Uterus (tissue), 3 donors: ENCODE measurements at regions not wholly inside any gene's neighbourhood (a gene's known extent, or its start where the extent isn't known, plus 50 kb on each side); places are given as distances from the start of the nearest gene placed in this dataset.
A peak's percentile ranks its signal among the peaks of the same experiment; 100 is the strongest.

ENCODE experiments used
- DNase-seq, 2 donors: peaks; one replicate each; pipeline ENCODE4 v3.0.0-alpha.2; 2019 to 2020
- H3K27ac ChIP-seq, 2 donors: fragments of 200-600 bp; sonication (generic); 1 replicate in 1 of 2; 2 replicates in 1 of 2; pipeline ENCODE4 v1.5.1; 2016 to 2018
- H3K27me3 ChIP-seq, 2 donors: fragments of 200-600 bp; sonication (generic); one replicate each; pipeline ENCODE4 v1.5.1; 2018 to 2019; ENCODE audit warnings: control low read depth in 1 of 2
- H3K36me3 ChIP-seq, 2 donors: fragments of 200-600 bp; sonication (generic); one replicate each; pipeline ENCODE4 v1.5.1; 2019; ENCODE audit warnings: control low read depth in 1 of 2
- H3K4me1 ChIP-seq, 2 donors: fragments of 200-600 bp; sonication (generic); one replicate each; pipeline ENCODE4 v1.5.1; 2018 to 2019; ENCODE audit warnings: control low read depth in 1 of 2
- H3K4me3 ChIP-seq, 2 donors: fragments of 200-600 bp; sonication (generic); 1 replicate in 1 of 2; 2 replicates in 1 of 2; pipeline ENCODE4 v1.5.1; 2018 to 2019; ENCODE audit warnings: mild to moderate bottlenecking in 1 of 2
- H3K9me3 ChIP-seq, 2 donors: fragments of 200-600 bp; sonication (generic); one replicate each; pipeline ENCODE4 v1.5.1; 2019; ENCODE audit warnings: control low read depth in 1 of 2
- POLR2A ChIP-seq, 2 donors: fragments of 450-650 bp; IDR thresholded peaks; one replicate each; pipeline ENCODE4 v1.6.1; 2016; ENCODE audit warnings: antibody characterized with exemption in 2 of 2, mild to moderate bottlenecking in 1 of 2, moderate library complexity in 1 of 2
- intact Hi-C: fragments of 100-400 bp; cut with DNase I; formaldehyde crosslinking; loops from one replicate; pipeline ENCODE4 v1.15.1; 2023; ENCODE audit warnings: low total_unique reads
- TF ChIP-seq, protein P1 (sequence below), 4 experiments: fragments of 200-600 bp in 2 of 4; fragments of 450-650 bp in 2 of 4; sonication (generic) in 2 of 4; IDR thresholded peaks; one replicate each; pipeline ENCODE4 v1.5.1; 2016 to 2019; ENCODE audit warnings: antibody characterized with exemption in 4 of 4, mild to moderate bottlenecking in 2 of 4, moderate library complexity in 1 of 4
- donor health status: DM: yes; HTN: yes; CAD: no.

DNA sequence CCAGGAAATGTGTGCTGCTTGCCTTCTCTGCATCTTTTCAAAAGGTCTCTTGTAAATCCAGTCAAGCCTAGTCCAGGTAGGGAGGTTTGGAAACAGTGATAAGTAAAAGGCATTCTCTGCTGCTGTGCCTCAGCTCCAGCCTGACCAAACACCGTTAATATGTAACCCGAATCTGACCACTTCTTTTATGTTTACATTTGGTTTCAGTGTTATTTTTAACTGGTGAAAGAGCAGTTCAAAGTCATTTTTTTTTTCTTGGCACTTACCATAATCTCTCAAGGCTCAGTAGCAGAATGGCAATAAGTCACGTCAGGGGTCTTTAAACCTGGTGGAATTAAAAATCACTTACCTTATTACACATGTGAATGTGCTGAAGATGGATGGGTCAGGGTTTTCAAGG is 216.8 kb downstream of the PTEN start:
- intact Hi-C loops, result no loop called here
- Histone ChIP-seq H3K4me3 (no peak overlapping the region), H3K9me3 (no peaks in the 10 kb centered on the region), H3K36me3 (no peaks in the 10 kb centered on the region), H3K4me1 (no peaks in the 10 kb centered on the region), H3K27me3 (no peaks in the 10 kb centered on the region), H3K27ac (peak overlapping the region in 1 of 2 donors; percentile 26)
- TF ChIP-seq POLR2A (IDR thresholded peaks at IDR 0.05), result no peak
- TF ChIP-seq, protein P1, sequence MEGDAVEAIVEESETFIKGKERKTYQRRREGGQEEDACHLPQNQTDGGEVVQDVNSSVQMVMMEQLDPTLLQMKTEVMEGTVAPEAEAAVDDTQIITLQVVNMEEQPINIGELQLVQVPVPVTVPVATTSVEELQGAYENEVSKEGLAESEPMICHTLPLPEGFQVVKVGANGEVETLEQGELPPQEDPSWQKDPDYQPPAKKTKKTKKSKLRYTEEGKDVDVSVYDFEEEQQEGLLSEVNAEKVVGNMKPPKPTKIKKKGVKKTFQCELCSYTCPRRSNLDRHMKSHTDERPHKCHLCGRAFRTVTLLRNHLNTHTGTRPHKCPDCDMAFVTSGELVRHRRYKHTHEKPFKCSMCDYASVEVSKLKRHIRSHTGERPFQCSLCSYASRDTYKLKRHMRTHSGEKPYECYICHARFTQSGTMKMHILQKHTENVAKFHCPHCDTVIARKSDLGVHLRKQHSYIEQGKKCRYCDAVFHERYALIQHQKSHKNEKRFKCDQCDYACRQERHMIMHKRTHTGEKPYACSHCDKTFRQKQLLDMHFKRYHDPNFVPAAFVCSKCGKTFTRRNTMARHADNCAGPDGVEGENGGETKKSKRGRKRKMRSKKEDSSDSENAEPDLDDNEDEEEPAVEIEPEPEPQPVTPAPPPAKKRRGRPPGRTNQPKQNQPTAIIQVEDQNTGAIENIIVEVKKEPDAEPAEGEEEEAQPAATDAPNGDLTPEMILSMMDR (IDR thresholded peaks at IDR 0.05), result no peak
- no peak for DNase-seq

GRCh38 chr10:88081457-88082054 is 218.1 kb downstream of the PTEN start:
- TF ChIP-seq, protein P1 (IDR thresholded peaks at IDR 0.05), result no peak
- no peak for TF ChIP-seq POLR2A (IDR thresholded peaks at IDR 0.05)
- H3K9me3 ChIP-seq, result no peaks in the 10 kb centered on the region
- H3K4me3 ChIP-seq, result no peak overlapping the region
- H3K27ac ChIP-seq, result no peak overlapping the region
- H3K4me1 ChIP-seq, result no peaks in the 10 kb centered on the region
- no peaks in the 10 kb centered on the region for H3K36me3 ChIP-seq
- DNase-seq, result no peak
- intact Hi-C loops, result no loop called here
- H3K27me3 ChIP-seq, result no peaks in the 10 kb centered on the region

DNA sequence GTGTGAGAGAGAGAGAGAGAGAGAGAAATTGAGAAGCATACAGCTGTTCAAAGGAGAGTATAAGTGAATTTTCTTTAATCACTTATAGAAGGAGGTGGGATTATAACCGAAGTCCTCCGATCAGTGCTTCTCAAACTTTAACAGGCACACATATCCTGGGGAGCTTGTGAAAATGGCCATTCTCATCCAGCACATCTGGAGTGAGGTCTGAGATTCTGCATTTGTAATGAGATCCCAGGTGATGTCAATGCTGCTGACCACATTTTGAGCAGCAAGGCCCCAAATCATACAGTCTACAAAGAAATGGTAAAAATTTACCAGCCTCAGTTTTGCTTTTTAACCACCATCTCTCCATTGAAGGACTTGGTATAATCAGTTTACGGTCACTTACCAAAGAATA is 219.0 kb downstream of the PTEN start:
- Histone ChIP-seq H3K9me3 (no peaks in the 10 kb centered on the region), H3K27ac (no peak overlapping the region), H3K4me3 (no peak overlapping the region), H3K4me1 (no peaks in the 10 kb centered on the region), H3K27me3 (no peaks in the 10 kb centered on the region), H3K36me3 (no peaks in the 10 kb centered on the region)
- no peak for DNase-seq
- TF ChIP-seq, protein P1 (IDR thresholded peaks at IDR 0.05), result no peak
- TF ChIP-seq POLR2A (IDR thresholded peaks at IDR 0.05), result no peak
- intact Hi-C loops, result no loop called here

DNA sequence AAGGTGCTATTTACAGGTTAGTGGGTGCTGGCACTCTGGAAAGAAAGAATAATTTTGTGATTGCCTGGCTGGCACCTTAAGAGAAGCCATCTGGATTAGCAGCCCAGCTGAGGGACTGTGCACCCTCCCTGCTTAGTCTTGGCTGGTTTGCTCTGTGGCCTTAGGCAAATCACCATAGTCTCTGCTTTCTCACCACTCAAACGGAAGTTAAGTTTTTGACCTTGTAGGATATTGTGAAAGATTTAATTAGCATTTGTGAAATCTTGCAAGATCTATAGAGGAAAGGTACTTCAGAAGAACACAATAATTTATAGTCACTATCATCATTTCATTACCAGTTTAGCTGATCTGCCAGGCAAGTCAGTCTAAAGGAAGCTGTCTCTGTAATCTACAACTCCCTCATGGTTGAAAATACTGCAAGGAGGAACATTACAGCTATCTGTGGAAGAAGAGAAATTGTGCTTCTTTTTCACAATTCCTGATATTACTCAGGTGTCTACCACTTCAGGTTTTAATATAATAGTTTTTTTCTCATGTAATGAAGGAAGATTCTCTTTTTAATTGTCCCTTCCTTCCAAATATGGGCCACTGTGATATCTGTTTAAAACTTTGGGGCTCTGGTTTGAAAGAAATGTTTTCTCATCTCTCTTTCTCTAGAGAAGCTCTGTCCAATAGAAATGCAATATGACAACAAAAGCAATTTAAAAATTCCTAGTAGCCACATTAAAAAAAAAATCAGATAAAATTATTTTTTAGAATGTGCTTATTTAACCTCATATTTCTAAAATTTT is 219.6 kb downstream of the PTEN start:
- Histone ChIP-seq H3K9me3 (no peaks in the 10 kb centered on the region), H3K36me3 (no peaks in the 10 kb centered on the region), H3K4me1 (no peaks in the 10 kb centered on the region), H3K4me3 (no peak overlapping the region), H3K27me3 (no peaks in the 10 kb centered on the region), H3K27ac (no peak overlapping the region)
- intact Hi-C loops, result no loop called here
- TF ChIP-seq, protein P1 (IDR thresholded peaks at IDR 0.05), result no peak
- TF ChIP-seq POLR2A (IDR thresholded peaks at IDR 0.05), result no peak
- DNase-seq, result no peak

DNA sequence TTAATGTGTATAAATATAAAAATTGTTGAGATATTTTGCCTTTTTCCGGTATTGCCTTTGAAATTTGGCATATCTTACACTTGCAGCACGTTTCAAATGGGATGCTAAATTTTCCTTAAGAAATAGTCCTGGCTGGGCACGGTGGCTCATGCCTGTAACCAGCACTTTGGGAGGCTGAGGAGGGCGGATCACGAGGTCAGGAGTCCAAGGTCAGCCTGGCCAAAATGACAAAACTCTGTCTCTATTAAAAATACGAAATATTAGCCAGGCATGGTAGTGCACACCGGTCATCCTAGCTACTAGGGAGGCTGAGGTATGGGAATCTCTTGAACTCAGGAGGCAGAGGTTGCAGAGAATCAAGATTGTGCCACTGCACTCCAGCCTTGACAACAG is 220.2 kb downstream of the PTEN start:
- intact Hi-C loops, result no loop called here
- Histone ChIP-seq H3K27me3 (no peaks in the 10 kb centered on the region), H3K9me3 (no peaks in the 10 kb centered on the region), H3K4me3 (no peak overlapping the region), H3K27ac (no peak overlapping the region), H3K4me1 (no peaks in the 10 kb centered on the region), H3K36me3 (no peaks in the 10 kb centered on the region)
- no peak for TF ChIP-seq POLR2A (IDR thresholded peaks at IDR 0.05)
- TF ChIP-seq, protein P1 (IDR thresholded peaks at IDR 0.05), result no peak
- no peak for DNase-seq
